ENCODE measurements at regions not wholly inside any gene's neighbourhood (a gene's known extent, or its start where the extent isn't known, plus 50 kb on each side); places are given as distances from the start of the nearest gene placed in this dataset.

DNA sequence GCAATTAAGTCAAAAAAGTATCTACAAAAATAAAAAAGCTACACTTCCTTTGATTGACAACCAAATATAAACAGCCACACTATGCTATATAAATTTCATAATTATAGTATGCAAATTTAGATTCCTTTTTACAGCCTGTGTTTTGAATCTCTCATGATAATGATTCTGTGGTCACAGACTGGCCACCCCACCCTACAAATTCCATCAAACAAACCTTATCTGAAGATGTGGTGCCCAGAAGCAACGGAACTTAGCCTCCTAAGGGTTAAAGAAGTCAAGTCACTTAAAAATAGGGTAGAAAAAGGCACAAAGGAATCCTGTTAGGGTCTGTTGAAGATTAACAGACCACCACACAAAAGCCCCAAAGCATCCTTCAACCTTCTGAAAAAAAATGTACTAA lies 351.8 kb downstream of the INHBA start:
- H3K4me3 ChIP-seq (ENCODE audit: low read depth, low read length) = no peak overlapping the region
- no peak for TF ChIP-seq CTCF (IDR thresholded peaks at IDR 0.05; ENCODE audit: low read depth, low read length)

GRCh38 chr7:41346878-41347277 lies 356.0 kb downstream of the INHBA start:
- H3K4me3 ChIP-seq (ENCODE audit: low read depth, low read length) = no peak overlapping the region
- no peak for TF ChIP-seq CTCF (IDR thresholded peaks at IDR 0.05; ENCODE audit: low read depth, low read length)

DNA sequence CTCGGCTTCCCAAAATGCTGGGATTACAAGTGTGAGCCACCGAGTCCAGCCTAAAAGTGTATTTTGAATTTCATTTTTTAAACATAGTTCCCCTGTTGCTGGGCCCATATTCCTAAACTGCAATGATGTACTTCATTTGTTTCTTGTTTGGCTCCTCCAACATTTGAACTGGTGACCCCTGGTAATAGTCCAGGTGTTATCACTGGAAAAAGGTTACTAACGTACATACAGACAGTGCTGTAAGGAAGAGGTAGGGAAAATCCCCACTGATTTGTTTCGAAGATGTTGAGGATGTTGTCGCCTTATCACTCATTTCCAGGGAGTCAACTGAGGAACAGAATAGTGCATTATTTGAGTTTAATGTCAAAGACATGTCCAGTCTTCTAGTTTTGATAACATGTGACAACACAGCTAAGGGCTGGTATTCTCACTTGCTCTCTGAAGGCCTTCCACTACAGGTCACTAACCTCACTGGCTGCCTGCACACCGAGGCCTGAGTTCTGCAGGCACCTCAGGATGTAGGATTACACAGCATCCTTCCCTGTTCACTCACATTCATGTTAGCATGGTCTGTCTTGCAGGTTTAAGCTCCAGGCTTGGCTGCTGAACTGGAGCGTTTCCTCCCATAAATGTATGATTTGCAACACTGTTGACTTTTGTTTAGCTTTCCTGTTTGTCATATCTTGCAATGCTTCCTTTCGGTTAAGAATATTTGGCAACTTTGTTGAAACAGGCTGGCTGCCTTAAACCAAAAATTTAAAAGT lies 362.8 kb downstream of the INHBA start:
- TF ChIP-seq CTCF (IDR thresholded peaks at IDR 0.05; ENCODE audit: low read depth, low read length) = no peak
- H3K4me3 ChIP-seq (ENCODE audit: low read depth, low read length) = no peak overlapping the region

DNA sequence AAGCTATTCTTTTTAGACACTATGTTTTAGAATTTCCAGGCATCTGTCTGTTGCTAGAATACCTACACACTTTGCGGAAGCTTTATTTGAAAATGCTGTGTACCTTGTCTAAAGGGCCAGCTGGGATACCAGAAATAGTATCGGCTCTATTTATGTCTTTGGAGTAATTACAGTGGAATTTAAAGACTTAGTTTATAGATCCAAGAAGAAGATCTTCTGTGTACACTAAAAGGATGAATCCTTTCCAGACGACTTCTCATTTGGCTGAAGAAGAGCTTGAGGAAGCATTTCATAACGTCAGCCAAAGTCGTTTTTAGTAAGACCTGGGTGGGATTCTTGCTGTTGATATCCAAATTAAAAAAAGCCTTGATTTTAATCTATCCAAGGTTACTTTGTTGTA lies 365.9 kb downstream of the INHBA start:
- no peak for TF ChIP-seq CTCF (IDR thresholded peaks at IDR 0.05; ENCODE audit: low read depth, low read length)
- no peak overlapping the region for H3K4me3 ChIP-seq (ENCODE audit: low read depth, low read length)

DNA sequence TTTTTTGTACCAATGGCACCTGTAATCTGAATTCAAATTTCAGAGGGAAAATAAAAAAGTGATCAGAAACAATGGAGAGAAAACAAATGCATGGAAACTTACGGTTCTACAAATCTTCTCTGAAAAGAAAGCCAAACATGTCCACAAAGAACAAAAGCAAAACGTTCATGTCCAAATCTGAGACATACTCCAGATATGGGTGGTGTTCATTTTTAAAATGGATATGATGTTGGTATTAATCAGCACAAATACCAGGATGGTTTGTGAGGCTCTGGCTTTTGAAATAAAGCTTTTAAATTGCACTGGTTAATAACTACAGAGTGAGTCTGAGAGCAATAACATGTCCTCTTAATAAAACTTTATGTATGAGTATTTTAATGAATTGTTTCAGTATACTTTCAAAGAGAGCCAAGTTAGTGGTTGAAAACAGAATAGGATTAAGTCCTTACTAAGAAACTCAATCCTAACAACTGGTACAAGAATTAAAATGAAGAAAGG lies 366.4 kb downstream of the INHBA start:
- H3K4me3 ChIP-seq (ENCODE audit: low read depth, low read length) = no peak overlapping the region
- TF ChIP-seq CTCF (IDR thresholded peaks at IDR 0.05; ENCODE audit: low read depth, low read length) = no peak

DNA sequence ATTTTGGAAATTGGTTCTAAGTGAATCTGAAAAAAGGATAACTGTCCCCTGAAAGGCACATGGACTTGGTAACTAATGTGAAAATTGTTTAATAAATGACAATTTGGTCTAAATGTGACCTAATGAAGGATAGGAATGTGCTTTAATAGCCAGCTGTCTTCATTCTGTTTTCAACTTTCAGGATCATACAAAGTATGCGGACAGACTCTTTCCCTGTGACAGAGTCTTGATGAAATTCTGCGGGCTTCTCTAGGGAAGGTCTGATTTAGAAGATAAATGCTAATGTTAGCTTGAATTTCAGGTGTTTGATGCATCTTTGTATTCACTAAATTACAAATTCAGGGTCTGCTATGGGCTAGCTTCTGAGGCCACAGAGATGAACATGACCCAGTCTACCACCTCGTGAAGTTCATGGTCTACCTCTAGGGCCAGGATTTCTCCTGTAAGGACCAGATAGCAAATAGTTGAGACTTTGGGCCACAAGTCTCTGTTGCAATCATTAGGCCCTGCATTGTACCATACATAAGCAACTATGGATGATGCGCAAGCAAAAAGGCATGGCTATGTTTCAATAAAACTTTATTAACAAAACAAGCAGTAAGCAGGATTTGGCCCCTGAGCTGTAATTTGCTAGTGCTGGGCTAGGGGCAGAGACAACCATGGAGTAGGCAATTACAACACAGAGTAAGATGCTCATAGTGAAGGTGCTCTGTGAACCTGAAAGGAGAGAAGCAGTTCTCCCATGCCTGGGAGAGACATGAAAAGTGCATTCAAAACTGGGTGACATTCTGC lies 368.6 kb downstream of the INHBA start:
- no peak for TF ChIP-seq CTCF (IDR thresholded peaks at IDR 0.05; ENCODE audit: low read depth, low read length)

GRCh38 chr7:41333511-41333910 lies 369.4 kb downstream of the INHBA start:
- no peak for TF ChIP-seq CTCF (IDR thresholded peaks at IDR 0.05; ENCODE audit: low read depth, low read length)

More for the DNA sequence above, 368.6 kb downstream of the INHBA start:
- H3K4me3 ChIP-seq (ENCODE audit: low read depth, low read length) = no peak overlapping the region

More at GRCh38 chr7:41333511-41333910, 369.4 kb downstream of the INHBA start:
- no peak overlapping the region for H3K4me3 ChIP-seq (ENCODE audit: low read depth, low read length)

All from WI38 (cell line).